ENCODE measurements at regions not wholly inside any gene's neighbourhood (a gene's known extent, or its start where the extent isn't known, plus 50 kb on each side); places are given as distances from the start of the nearest gene placed in this dataset.

- CTCF ChIA-PET: no interaction called here
- DNase-seq (ENCODE audit: low read depth in 1 of 2, low spot score in 1 of 2) (no peak), ATAC-seq (no peak), FAIRE-seq (no peak)
- Histone ChIP-seq H3K27ac (no peak overlapping the region), H3K9me3 (no peaks in the 10 kb centered on the region), H3K4me3 (no peak overlapping the region), H3K4me2 (no peak overlapping the region), H3K4me1 (no peaks in the 10 kb centered on the region)
- POLR2A ChIA-PET: no interaction called here
- TF ChIP-seq EP300 (IDR thresholded peaks at IDR 0.05) (no peak), NFE2L2 (conservative IDR thresholded peaks at IDR 0.05; ENCODE audit: low read length) (no peak), MAZ (IDR thresholded peaks at IDR 0.05; ENCODE audit: borderline replicate concordance, low read depth, low read length) (no peak), CBX2 (IDR thresholded peaks at IDR 0.05; ENCODE audit: borderline replicate concordance, low read depth) (no peak), HOXA7 (CRISPR knock-in tag; IDR thresholded peaks at IDR 0.05) (no peak), NPAS2 (CRISPR knock-in tag; IDR thresholded peaks at IDR 0.05; ENCODE audit: borderline replicate concordance) (no peak), ELK1 (IDR thresholded peaks at IDR 0.05; ENCODE audit: low read depth, low read length) (no peak), MAX (IDR thresholded peaks at IDR 0.05) (no peak), RAD21 (conservative IDR thresholded peaks at IDR 0.05 in 1 of 2, IDR thresholded peaks at IDR 0.05 in 1 of 2) (no peak), CHD4 (IDR thresholded peaks at IDR 0.05; ENCODE audit: borderline replicate concordance) (no peak), CHD2 (IDR thresholded peaks at IDR 0.05; ENCODE audit: low read length, partially characterized antibody) (no peak), BCL3 (IDR thresholded peaks at IDR 0.05) (no peak), CBX8 (IDR thresholded peaks at IDR 0.05) (no peak), HOXB5 (CRISPR knock-in tag; IDR thresholded peaks at IDR 0.05) (no peak), CTCF (IDR thresholded peaks at IDR 0.05) (no peak), ZSCAN20 (CRISPR knock-in tag; IDR thresholded peaks at IDR 0.05) (no peak), PHF8 (IDR thresholded peaks at IDR 0.05; ENCODE audit: borderline replicate concordance, low read depth) (no peak), RNF2 (IDR thresholded peaks at IDR 0.05; ENCODE audit: borderline replicate concordance, low read depth) (no peak), NR3C1 (IDR thresholded peaks at IDR 0.05) (no peak), RCOR1 (IDR thresholded peaks at IDR 0.05; ENCODE audit: low read depth, low read length) (no peak)
- 59% methylated on average over 3 of the region's 3 CpGs for WGBS (ENCODE audit: missing lambda C conversion rate)
These were observed 123.4 kb upstream of the SNX7 start for GRCh38 chr1:98538106-98538505.

- Histone ChIP-seq H3K4me1 (no peaks in the 10 kb centered on the region), H3K4me2 (no peak overlapping the region), H3K27ac (no peak overlapping the region), H3K4me3 (no peak overlapping the region), H3K9me3 (no peaks in the 10 kb centered on the region)
- DNase-seq (ENCODE audit: low read depth in 1 of 2, low spot score in 1 of 2) (no peak), ATAC-seq (no peak), FAIRE-seq (no peak)
- no peak for TF ChIP-seq ESRRA (IDR thresholded peaks at IDR 0.05; ENCODE audit: borderline replicate concordance, low read length)
- TF ChIP-seq SREBF2 (IDR thresholded peaks at IDR 0.05): no peak
- no peak for TF ChIP-seq CTCF (IDR thresholded peaks at IDR 0.05)
- TF ChIP-seq E2F6 (IDR thresholded peaks at IDR 0.05; ENCODE audit: borderline replicate concordance, low read depth): no peak
- TF ChIP-seq RNF2 (IDR thresholded peaks at IDR 0.05; ENCODE audit: borderline replicate concordance, low read depth): no peak
- CTCF ChIA-PET: no interaction called here
- POLR2A ChIA-PET: no interaction called here
- 30% methylated on average over 4 of the region's 4 CpGs for WGBS (ENCODE audit: missing lambda C conversion rate)
These were observed 138.3 kb upstream of the SNX7 start for GRCh38 chr1:98523256-98523655.
